ENCODE measurements at regions not wholly inside any gene's neighbourhood (a gene's known extent, or its start where the extent isn't known, plus 50 kb on each side); places are given as distances from the start of the nearest gene placed in this dataset.

- no peak overlapping the region for H3K27ac ChIP-seq (ENCODE audit: insufficient read depth, low read length, poor library complexity, severe bottlenecking)
- Mint-ChIP-seq H3K27me3 (no peaks in the 10 kb centered on the region), H3K4me3 (no peak overlapping the region), H3K36me3 (no peaks in the 10 kb centered on the region), H3K9me3 (peaks cover 0 to 41% (median 8%) of the 10 kb centered on the region in 7 donors), H3K27ac (no peak overlapping the region), H3K4me1 (no peaks in the 10 kb centered on the region)
- ATAC-seq (ENCODE audit: low read depth in 2 of 2), result no peak
- no peaks in the 10 kb centered on the region for H3K27me3 ChIP-seq (ENCODE audit: control insufficient read depth, insufficient read depth, low read length)
- H3K4me3 ChIP-seq (ENCODE audit: low read depth, low read length), result no peak overlapping the region
- peaks cover 0 to 2% of the 10 kb centered on the region in 2 experiments for H3K9me3 ChIP-seq (ENCODE audit: control insufficient read depth in 2 of 2, low read length in 2 of 2)
- H3K4me1 ChIP-seq (ENCODE audit: control insufficient read depth, insufficient read depth, low read length, poor library complexity, severe bottlenecking), result no peaks in the 10 kb centered on the region
- H3K36me3 ChIP-seq (ENCODE audit: control insufficient read depth, insufficient read depth, low read length), result no peaks in the 10 kb centered on the region
- no peak for DNase-seq
Observed at GRCh38 chr13:71979616-71980015, 112.6 kb upstream of the DACH1 start.

GRCh38 chr13:71977028-71977427 lies 110.0 kb upstream of the DACH1 start:
- no peak for DNase-seq
- H3K27me3 ChIP-seq (ENCODE audit: control insufficient read depth, insufficient read depth, low read length), result no peaks in the 10 kb centered on the region
- no peak overlapping the region for H3K27ac ChIP-seq (ENCODE audit: insufficient read depth, low read length, poor library complexity, severe bottlenecking)
- H3K27ac Mint-ChIP-seq, result no peak overlapping the region
- no peaks in the 10 kb centered on the region for H3K9me3 ChIP-seq (ENCODE audit: control insufficient read depth in 2 of 2, low read length in 2 of 2)
- no peaks in the 10 kb centered on the region for H3K4me1 ChIP-seq (ENCODE audit: control insufficient read depth, insufficient read depth, low read length, poor library complexity, severe bottlenecking)
- no peaks in the 10 kb centered on the region for H3K36me3 Mint-ChIP-seq
- ATAC-seq (ENCODE audit: low read depth in 2 of 2), result no peak
- no peak overlapping the region for H3K4me3 Mint-ChIP-seq
- no peaks in the 10 kb centered on the region for H3K36me3 ChIP-seq (ENCODE audit: control insufficient read depth, insufficient read depth, low read length)
- H3K27me3 Mint-ChIP-seq, result no peaks in the 10 kb centered on the region
- H3K4me3 ChIP-seq (ENCODE audit: low read depth, low read length), result no peak overlapping the region
- H3K9me3 Mint-ChIP-seq, result peaks cover 0 to 30% (median 6%) of the 10 kb centered on the region in 7 donors
- H3K4me1 Mint-ChIP-seq, result no peaks in the 10 kb centered on the region

GRCh38 chr13:71967990-71968389 lies 101.0 kb upstream of the DACH1 start:
- no peak for ATAC-seq (ENCODE audit: low read depth in 2 of 2)
- no peak overlapping the region for H3K27ac ChIP-seq (ENCODE audit: insufficient read depth, low read length, poor library complexity, severe bottlenecking)
- no peaks in the 10 kb centered on the region for H3K9me3 ChIP-seq (ENCODE audit: control insufficient read depth in 2 of 2, low read length in 2 of 2)

GRCh38 chr13:71964491-71965100 lies 97.6 kb upstream of the DACH1 start:
- ATAC-seq (ENCODE audit: low read depth in 2 of 2), result no peak
- no peak overlapping the region for H3K4me3 ChIP-seq (ENCODE audit: low read depth, low read length)

More at GRCh38 chr13:71967990-71968389, 101.0 kb upstream of the DACH1 start:
- Mint-ChIP-seq H3K27me3 (no peaks in the 10 kb centered on the region), H3K27ac (no peak overlapping the region), H3K4me1 (peaks cover 0 to 2% (median 0%) of the 10 kb centered on the region in 4 donors), H3K9me3 (peaks cover 0 to 16% (median 5%) of the 10 kb centered on the region in 7 donors), H3K36me3 (no peaks in the 10 kb centered on the region), H3K4me3 (no peak overlapping the region)
- no peak for DNase-seq
- H3K27me3 ChIP-seq (ENCODE audit: control insufficient read depth, insufficient read depth, low read length), result no peaks in the 10 kb centered on the region
- no peak overlapping the region for H3K4me3 ChIP-seq (ENCODE audit: low read depth, low read length)
- no peaks in the 10 kb centered on the region for H3K36me3 ChIP-seq (ENCODE audit: control insufficient read depth, insufficient read depth, low read length)
- H3K4me1 ChIP-seq (ENCODE audit: control insufficient read depth, insufficient read depth, low read length, poor library complexity, severe bottlenecking), result no peaks in the 10 kb centered on the region

GRCh38 chr13:71962735-71963134 lies 95.7 kb upstream of the DACH1 start:
- Histone ChIP-seq H3K27me3 (ENCODE audit: control insufficient read depth, insufficient read depth, low read length) (no peaks in the 10 kb centered on the region), H3K27ac (ENCODE audit: insufficient read depth, low read length, poor library complexity, severe bottlenecking) (no peak overlapping the region), H3K36me3 (ENCODE audit: control insufficient read depth, insufficient read depth, low read length) (no peaks in the 10 kb centered on the region), H3K4me3 (ENCODE audit: low read depth, low read length) (no peak overlapping the region), H3K9me3 (ENCODE audit: control insufficient read depth in 2 of 2, low read length in 2 of 2) (no peaks in the 10 kb centered on the region), H3K4me1 (ENCODE audit: control insufficient read depth, insufficient read depth, low read length, poor library complexity, severe bottlenecking) (no peaks in the 10 kb centered on the region)
- ATAC-seq (ENCODE audit: low read depth in 2 of 2) (no peak), DNase-seq (no peak)
- H3K4me1 Mint-ChIP-seq, result peaks cover 0 to 2% (median 0%) of the 10 kb centered on the region in 4 donors
- H3K27me3 Mint-ChIP-seq, result no peaks in the 10 kb centered on the region
- H3K4me3 Mint-ChIP-seq, result peak overlapping the region in 1 of 4 donors; percentile 27
- H3K9me3 Mint-ChIP-seq, result peaks cover 0 to 6% (median 3%) of the 10 kb centered on the region in 7 donors
- no peaks in the 10 kb centered on the region for H3K36me3 Mint-ChIP-seq
- H3K27ac Mint-ChIP-seq, result no peak overlapping the region

More at GRCh38 chr13:71964491-71965100, 97.6 kb upstream of the DACH1 start:
- Mint-ChIP-seq H3K27me3 (no peaks in the 10 kb centered on the region), H3K27ac (no peak overlapping the region), H3K36me3 (no peaks in the 10 kb centered on the region), H3K4me1 (peaks cover 0 to 2% (median 0%) of the 10 kb centered on the region in 4 donors), H3K4me3 (no peak overlapping the region), H3K9me3 (peaks cover 0 to 16% (median 3%) of the 10 kb centered on the region in 7 donors)
- DNase-seq, result no peak
- Histone ChIP-seq H3K36me3 (ENCODE audit: control insufficient read depth, insufficient read depth, low read length) (no peaks in the 10 kb centered on the region), H3K27ac (ENCODE audit: insufficient read depth, low read length, poor library complexity, severe bottlenecking) (no peak overlapping the region), H3K4me1 (ENCODE audit: control insufficient read depth, insufficient read depth, low read length, poor library complexity, severe bottlenecking) (no peaks in the 10 kb centered on the region), H3K9me3 (ENCODE audit: control insufficient read depth in 2 of 2, low read length in 2 of 2) (no peaks in the 10 kb centered on the region), H3K27me3 (ENCODE audit: control insufficient read depth, insufficient read depth, low read length) (no peaks in the 10 kb centered on the region)

GRCh38 chr13:71962126-71962525 lies 95.1 kb upstream of the DACH1 start:
- no peaks in the 10 kb centered on the region for H3K36me3 ChIP-seq (ENCODE audit: control insufficient read depth, insufficient read depth, low read length)
- DNase-seq (no peak), ATAC-seq (ENCODE audit: low read depth in 2 of 2) (no peak)
- no peaks in the 10 kb centered on the region for H3K27me3 Mint-ChIP-seq
- peaks cover 0 to 4% (median 3%) of the 10 kb centered on the region in 7 donors for H3K9me3 Mint-ChIP-seq
- H3K4me3 ChIP-seq (ENCODE audit: low read depth, low read length), result no peak overlapping the region
- H3K36me3 Mint-ChIP-seq, result no peaks in the 10 kb centered on the region
- no peaks in the 10 kb centered on the region for H3K9me3 ChIP-seq (ENCODE audit: control insufficient read depth in 2 of 2, low read length in 2 of 2)
- H3K27ac Mint-ChIP-seq, result no peak overlapping the region
- no peaks in the 10 kb centered on the region for H3K27me3 ChIP-seq (ENCODE audit: control insufficient read depth, insufficient read depth, low read length)
- H3K4me1 Mint-ChIP-seq, result peaks cover 0 to 2% (median 0%) of the 10 kb centered on the region in 4 donors
- H3K4me3 Mint-ChIP-seq, result no peak overlapping the region
- no peak overlapping the region for H3K27ac ChIP-seq (ENCODE audit: insufficient read depth, low read length, poor library complexity, severe bottlenecking)
- H3K4me1 ChIP-seq (ENCODE audit: control insufficient read depth, insufficient read depth, low read length, poor library complexity, severe bottlenecking), result no peaks in the 10 kb centered on the region

- Mint-ChIP-seq H3K36me3 (no peaks in the 10 kb centered on the region), H3K27ac (no peak overlapping the region), H3K9me3 (peaks cover 0 to 11% (median 3%) of the 10 kb centered on the region in 7 donors), H3K4me3 (no peak overlapping the region), H3K27me3 (no peaks in the 10 kb centered on the region), H3K4me1 (no peaks in the 10 kb centered on the region)
- Histone ChIP-seq H3K4me1 (ENCODE audit: control insufficient read depth, insufficient read depth, low read length, poor library complexity, severe bottlenecking) (no peaks in the 10 kb centered on the region), H3K4me3 (ENCODE audit: low read depth, low read length) (no peak overlapping the region), H3K27ac (ENCODE audit: insufficient read depth, low read length, poor library complexity, severe bottlenecking) (no peak overlapping the region), H3K9me3 (ENCODE audit: control insufficient read depth in 2 of 2, low read length in 2 of 2) (no peaks in the 10 kb centered on the region), H3K36me3 (ENCODE audit: control insufficient read depth, insufficient read depth, low read length) (no peaks in the 10 kb centered on the region), H3K27me3 (ENCODE audit: control insufficient read depth, insufficient read depth, low read length) (no peaks in the 10 kb centered on the region)
- ATAC-seq (ENCODE audit: low read depth in 2 of 2) (no peak), DNase-seq (no peak)
Observed at GRCh38 chr13:71949441-71949840, 82.4 kb upstream of the DACH1 start.

GRCh38 chr13:71939186-71939585 lies 72.2 kb upstream of the DACH1 start:
- DNase-seq (no peak), ATAC-seq (ENCODE audit: low read depth in 2 of 2) (no peak)
- H3K4me1 Mint-ChIP-seq, result no peaks in the 10 kb centered on the region
- no peak overlapping the region for H3K4me3 Mint-ChIP-seq
- no peak overlapping the region for H3K27ac Mint-ChIP-seq
- no peaks in the 10 kb centered on the region for H3K27me3 Mint-ChIP-seq
- no peaks in the 10 kb centered on the region for H3K27me3 ChIP-seq (ENCODE audit: control insufficient read depth, insufficient read depth, low read length)
- peaks cover 0 to 20% (median 2%) of the 10 kb centered on the region in 7 donors for H3K9me3 Mint-ChIP-seq
- H3K9me3 ChIP-seq (ENCODE audit: control insufficient read depth in 2 of 2, low read length in 2 of 2), result no peaks in the 10 kb centered on the region
- no peaks in the 10 kb centered on the region for H3K36me3 Mint-ChIP-seq
- H3K4me3 ChIP-seq (ENCODE audit: low read depth, low read length), result no peak overlapping the region
- H3K27ac ChIP-seq (ENCODE audit: insufficient read depth, low read length, poor library complexity, severe bottlenecking), result no peak overlapping the region
- no peaks in the 10 kb centered on the region for H3K4me1 ChIP-seq (ENCODE audit: control insufficient read depth, insufficient read depth, low read length, poor library complexity, severe bottlenecking)
- H3K36me3 ChIP-seq (ENCODE audit: control insufficient read depth, insufficient read depth, low read length), result no peaks in the 10 kb centered on the region
